Lower leg skin (tissue), 3 donors: ENCODE measurements at regions not wholly inside any gene's neighbourhood (a gene's known extent, or its start where the extent isn't known, plus 50 kb on each side); places are given as distances from the start of the nearest gene placed in this dataset.

Experiments
- POLR2A ChIP-seq, 2 donors: fragments of 450-650 bp; IDR thresholded peaks; one replicate each; pipeline ENCODE4 v1.6.1; 2016 to 2017; ENCODE audit warnings: antibody characterized with exemption in 2 of 2, mild to moderate bottlenecking in 1 of 2, moderate library complexity in 1 of 2
- TF ChIP-seq, protein P1 (sequence below), 3 donors: fragments of 450-650 bp; IDR thresholded peaks; one replicate each; pipeline ENCODE4 v1.5.1; 2016; ENCODE audit warnings: antibody characterized with exemption in 3 of 3, mild to moderate bottlenecking in 3 of 3, moderate library complexity in 2 of 3

DNA sequence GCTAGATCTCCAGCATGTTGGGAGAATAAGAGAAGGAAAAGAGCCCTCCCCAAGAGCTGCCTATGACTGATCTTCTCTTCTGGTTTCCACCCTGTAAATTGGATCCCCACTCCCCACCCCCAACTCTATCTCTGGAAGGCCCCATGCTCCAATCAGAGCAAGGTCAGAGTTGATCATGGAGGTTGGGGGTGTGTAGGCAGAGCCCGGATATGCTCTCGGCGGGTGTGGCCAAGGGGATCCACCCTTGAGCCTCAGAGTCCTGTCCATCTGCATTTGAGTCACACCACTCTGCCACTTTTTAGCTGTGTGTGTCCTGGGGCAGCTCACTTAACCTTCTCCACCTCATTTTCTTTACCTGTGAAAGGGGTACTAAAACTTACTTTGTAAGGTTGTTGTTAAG is 79.5 kb downstream of the NAV1 start:
- TF ChIP-seq, protein P1, sequence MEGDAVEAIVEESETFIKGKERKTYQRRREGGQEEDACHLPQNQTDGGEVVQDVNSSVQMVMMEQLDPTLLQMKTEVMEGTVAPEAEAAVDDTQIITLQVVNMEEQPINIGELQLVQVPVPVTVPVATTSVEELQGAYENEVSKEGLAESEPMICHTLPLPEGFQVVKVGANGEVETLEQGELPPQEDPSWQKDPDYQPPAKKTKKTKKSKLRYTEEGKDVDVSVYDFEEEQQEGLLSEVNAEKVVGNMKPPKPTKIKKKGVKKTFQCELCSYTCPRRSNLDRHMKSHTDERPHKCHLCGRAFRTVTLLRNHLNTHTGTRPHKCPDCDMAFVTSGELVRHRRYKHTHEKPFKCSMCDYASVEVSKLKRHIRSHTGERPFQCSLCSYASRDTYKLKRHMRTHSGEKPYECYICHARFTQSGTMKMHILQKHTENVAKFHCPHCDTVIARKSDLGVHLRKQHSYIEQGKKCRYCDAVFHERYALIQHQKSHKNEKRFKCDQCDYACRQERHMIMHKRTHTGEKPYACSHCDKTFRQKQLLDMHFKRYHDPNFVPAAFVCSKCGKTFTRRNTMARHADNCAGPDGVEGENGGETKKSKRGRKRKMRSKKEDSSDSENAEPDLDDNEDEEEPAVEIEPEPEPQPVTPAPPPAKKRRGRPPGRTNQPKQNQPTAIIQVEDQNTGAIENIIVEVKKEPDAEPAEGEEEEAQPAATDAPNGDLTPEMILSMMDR (IDR thresholded peaks at IDR 0.05) = no peak
- TF ChIP-seq POLR2A (IDR thresholded peaks at IDR 0.05) = no peak
